ENCODE measurements at regions not wholly inside any gene's neighbourhood (a gene's known extent, or its start where the extent isn't known, plus 50 kb on each side); places are given as distances from the start of the nearest gene placed in this dataset.
A peak's percentile ranks its signal among the peaks of the same experiment; 100 is the strongest.
"Not testable (repeated sequence)": the region's sequence is repeated elsewhere in the genome, so short reads cannot be mapped to it uniquely, and the experiment has no call there.

DNA sequence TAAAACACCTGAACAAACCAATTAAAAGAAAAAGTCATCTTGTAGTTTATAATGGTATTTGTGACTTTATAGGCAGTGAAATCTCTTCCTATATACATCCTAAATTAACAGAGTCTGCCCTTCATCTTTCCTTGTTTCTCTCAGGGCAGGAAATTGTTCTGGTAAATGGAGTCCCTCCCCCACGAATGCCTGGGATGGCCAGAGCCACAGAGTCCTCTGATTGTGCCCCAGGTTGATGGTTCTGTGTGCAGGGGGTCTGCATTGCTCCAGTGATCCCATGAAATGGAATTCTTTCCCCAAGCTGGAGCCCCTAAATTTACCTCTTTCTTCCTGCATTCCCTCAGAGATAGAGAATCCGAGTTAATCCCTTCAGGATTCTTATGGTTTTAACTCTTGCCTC is 155.5 kb downstream of the MTX2 start:
- DNase-seq (ENCODE audit: low read depth in 2 of 2) = no peak

GRCh38 chr2:176427549-176427948 is 158.3 kb downstream of the MTX2 start:
- no peak for DNase-seq (ENCODE audit: low read depth in 2 of 2)

- not testable (repeated sequence) for DNase-seq (ENCODE audit: low read depth in 2 of 2)
These were observed 159.8 kb downstream of the MTX2 start for GRCh38 chr2:176428944-176429469.

DNA sequence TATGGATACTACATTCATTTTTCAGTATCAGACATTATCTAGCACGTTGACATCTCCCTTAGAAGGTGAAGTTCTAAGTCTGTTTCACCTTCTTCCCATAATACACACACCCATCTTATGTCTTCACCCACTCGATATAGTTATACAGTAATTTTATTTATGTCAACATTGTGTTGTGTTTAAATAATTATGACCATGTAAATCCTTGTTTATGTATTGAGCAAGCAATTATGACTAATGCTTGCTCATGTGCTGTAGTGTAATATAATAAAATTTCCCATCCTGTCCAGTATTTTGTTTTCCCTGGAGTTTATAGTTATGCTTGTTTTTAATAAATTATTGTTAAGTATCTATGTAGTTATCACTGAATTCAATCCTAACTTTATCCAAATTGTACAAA is 163.2 kb downstream of the MTX2 start:
- DNase-seq (ENCODE audit: low read depth in 2 of 2) = no peak

DNA sequence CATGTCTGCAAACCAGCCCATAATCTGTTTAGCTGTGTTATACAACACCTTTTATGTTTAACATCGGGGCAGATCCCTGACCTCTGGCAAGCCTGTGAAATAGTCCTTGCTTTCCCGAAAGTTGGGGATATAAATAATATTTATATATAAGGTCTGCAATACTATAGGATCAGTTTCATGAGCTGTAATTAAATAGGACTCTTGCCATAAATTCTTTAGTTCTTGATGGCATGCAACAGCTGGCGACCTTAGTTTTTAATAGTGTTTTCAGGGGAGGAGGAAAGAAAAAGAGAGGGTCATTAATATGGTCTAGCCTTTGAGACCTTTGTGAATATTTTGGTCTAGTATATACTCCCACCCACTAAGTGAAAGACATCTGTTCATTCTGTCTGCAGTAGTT is 166.5 kb downstream of the MTX2 start:
- DNase-seq (ENCODE audit: low read depth in 2 of 2) = no peak

- DNase-seq (ENCODE audit: low read depth in 2 of 2) = no peak
These were observed 174.7 kb downstream of the MTX2 start for GRCh38 chr2:176443946-176444345.

DNA sequence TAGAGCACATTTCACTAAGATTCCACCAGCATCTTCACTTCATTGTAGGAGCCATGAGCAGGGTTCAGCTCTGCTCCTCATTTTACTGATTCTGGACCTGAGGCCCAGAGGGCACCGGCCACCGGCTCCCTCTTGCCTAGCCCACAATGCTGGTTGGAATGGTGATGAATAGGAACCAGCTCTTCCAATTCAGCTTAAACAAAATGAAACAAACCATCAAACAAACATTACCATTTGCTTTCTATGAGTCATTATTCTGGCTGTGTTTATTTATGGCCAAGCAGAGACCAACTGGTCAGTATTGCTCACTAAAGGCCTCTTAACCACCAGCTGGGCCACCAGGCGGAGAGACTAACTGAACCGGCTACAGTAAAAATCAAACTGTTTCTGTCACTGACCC is 176.7 kb downstream of the MTX2 start:
- DNase-seq (ENCODE audit: low read depth in 2 of 2) = no peak

DNA sequence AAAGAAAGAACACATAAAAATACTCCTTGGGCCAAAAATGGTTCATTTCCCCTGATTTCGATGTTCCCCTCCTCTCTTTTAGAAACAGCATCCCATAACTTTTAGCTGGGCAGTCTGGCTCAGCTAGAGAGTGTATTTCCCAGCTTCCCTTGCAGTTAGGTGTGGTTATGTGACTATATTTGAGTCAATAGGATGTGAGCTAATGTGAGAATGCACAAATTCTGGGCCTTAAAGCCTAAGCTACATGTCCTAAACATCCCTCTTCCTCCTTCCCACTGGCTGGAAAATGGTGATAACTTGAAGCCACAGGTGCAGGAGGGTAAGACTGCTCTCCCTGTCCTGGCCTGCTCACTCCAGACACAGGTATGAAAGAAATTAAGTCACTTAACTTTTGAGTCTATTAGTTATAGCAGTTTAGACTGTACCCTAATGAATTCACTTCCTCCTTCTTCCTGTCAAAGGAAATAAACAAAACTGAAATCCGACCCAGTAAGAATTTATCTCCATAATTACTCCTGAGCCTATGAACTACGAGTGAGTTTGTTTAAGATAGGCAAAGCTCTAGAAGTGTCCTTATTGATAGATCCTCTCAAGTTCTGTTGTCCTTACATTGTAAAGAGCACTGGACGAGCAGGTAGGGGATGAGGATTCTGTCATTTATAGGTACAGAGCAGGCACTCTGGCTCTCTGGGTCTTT is 177.6 kb downstream of the MTX2 start:
- no peak for DNase-seq (ENCODE audit: low read depth in 2 of 2)

DNA sequence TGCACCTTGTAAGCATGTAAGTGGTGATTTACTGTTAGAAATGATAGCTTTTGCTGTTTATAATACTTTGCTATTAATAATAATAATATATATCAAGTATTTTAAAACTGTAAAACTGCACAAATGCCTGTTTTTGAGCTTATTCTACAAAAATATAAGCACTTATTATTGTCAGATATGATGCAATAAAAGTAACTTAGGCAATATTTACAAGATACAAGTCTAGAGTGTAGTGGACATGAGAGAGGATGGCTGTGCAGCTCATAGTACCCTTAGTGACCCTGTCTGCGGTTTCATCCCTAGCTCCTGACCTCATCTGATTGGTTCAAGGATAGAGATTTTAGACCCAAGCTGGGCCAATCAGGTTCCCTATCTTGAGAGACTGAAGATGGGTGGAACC is 178.4 kb downstream of the MTX2 start:
- no peak for DNase-seq (ENCODE audit: low read depth in 2 of 2)

DNA sequence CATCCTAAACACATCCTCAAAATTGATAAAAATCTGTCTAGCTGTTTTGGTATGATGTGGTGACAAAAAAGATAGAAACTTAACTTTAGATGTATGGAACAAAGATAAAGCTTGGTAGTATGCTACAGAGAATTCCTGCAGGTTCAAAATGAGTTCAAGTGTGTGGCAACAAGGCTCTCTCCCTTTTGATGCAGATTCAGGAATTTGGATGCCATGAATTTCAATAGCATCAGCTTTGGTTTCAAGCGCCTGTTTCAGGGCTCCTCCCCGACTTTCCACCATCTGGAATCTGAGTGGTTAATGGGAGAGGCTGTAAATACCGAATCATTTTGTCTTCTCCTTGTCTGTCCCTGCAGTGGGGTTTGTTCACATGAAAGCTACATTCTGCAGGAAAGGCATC is 180.6 kb downstream of the MTX2 start:
- no peak for DNase-seq (ENCODE audit: low read depth in 2 of 2)

- no peak for DNase-seq (ENCODE audit: low read depth in 2 of 2)
These were observed 184.5 kb downstream of the MTX2 start for GRCh38 chr2:176453784-176454183.

GRCh38 chr2:176454893-176455815 is 185.9 kb downstream of the MTX2 start:
- DNase-seq (ENCODE audit: low read depth in 2 of 2) = peak; percentile 68 to 70

DNA sequence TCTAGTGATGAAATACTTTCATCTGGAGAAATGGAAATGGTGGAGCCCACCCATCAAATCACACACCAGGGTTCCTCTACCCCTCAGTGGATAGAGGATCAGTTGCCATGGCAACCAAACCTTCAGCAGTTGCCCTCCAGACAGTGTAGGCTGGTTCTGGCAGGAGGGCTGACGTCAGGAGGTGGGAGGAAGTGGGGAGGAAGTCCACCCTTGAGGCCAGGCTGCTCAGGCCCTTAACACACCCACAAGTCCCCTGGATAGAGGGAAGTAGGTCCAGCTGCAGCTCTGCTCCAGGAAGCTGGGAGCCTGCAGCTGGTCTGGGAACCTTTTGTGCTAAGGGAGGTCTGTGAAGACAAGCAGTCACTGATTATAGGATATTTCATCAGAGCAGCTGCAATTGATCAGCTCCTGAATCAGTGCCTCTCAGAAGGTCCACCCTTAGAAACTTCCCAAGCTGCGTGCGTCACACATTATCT is 186.6 kb downstream of the MTX2 start:
- DNase-seq (ENCODE audit: low read depth in 2 of 2) = no peak

DNA sequence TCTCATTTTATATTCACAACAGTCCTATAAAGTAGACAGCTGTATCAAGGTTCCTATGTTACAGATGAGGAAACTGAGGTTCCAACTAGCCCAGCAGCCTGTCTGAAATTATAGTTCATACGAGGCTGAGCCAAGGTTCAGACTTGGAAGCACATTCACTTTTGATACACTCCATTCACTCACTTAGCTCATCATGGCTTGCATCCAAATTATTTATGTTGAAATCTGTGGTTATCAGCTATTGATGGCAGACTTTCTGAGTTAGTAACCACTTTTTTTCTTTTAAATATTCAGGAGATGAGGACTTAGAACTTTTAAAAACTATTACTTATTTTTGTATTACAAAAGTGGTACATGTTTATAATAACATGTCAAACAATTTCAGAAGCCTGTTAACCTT is 188.2 kb downstream of the MTX2 start:
- no peak for DNase-seq (ENCODE audit: low read depth in 2 of 2)

- DNase-seq (ENCODE audit: low read depth in 2 of 2) = no peak
These were observed 192.0 kb downstream of the MTX2 start for GRCh38 chr2:176461098-176461808.

GRCh38 chr2:176461809-176462670 is 192.8 kb downstream of the MTX2 start:
- no peak for DNase-seq (ENCODE audit: low read depth in 2 of 2)

GRCh38 chr2:176463546-176463945 is 194.3 kb downstream of the MTX2 start:
- no peak for DNase-seq (ENCODE audit: low read depth in 2 of 2)

- DNase-seq (ENCODE audit: low read depth in 2 of 2) = no peak
These were observed 195.8 kb downstream of the MTX2 start for GRCh38 chr2:176464886-176465564.

DNA sequence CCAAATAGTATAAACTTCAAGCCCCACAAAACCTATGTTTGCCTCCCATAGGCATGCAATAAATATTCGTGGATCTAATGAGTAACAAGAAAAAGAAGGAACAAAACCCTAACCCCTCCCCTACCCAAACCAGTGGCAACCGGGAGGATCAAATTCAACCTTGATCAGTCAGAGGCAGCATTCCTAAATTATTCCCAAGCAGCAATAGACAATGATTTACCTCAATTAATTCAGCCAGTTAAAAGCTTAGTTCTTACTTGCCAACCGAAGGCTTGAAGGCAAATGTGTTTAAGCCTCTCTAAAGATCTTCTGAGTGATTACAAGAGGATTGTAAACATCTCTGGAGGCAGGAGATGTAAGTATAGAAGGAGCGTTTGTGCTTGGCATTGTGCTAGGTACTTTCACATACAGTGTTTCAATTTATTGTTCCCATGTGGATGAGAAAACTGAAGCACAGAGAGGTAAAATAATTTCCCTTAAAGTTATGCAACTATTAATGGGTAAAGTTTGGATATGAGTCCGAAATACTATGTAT is 197.7 kb downstream of the MTX2 start:
- DNase-seq (ENCODE audit: low read depth in 2 of 2) = no peak

DNA sequence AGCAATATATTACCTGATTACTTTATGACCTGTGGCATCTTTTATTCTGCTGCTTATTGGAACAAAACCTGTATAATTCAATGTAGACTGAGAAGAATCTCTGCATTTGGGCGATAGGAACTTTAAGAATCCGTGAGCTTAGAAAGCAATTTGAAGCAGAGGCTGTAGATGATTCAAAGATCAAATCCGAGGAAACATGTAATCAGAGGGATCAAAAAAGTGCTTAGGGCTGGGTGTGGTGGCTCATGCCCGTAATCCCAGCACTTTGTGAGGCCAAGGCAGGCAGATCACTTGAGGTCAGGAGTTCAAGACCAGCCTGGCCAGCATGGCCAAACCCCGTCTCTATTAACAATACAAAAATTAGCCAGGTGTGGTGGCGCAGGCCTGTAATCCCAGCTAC is 198.4 kb downstream of the MTX2 start:
- no peak for DNase-seq (ENCODE audit: low read depth in 2 of 2)
